ENCODE measurements at regions not wholly inside any gene's neighbourhood (a gene's known extent, or its start where the extent isn't known, plus 50 kb on each side); places are given as distances from the start of the nearest gene placed in this dataset.

DNA sequence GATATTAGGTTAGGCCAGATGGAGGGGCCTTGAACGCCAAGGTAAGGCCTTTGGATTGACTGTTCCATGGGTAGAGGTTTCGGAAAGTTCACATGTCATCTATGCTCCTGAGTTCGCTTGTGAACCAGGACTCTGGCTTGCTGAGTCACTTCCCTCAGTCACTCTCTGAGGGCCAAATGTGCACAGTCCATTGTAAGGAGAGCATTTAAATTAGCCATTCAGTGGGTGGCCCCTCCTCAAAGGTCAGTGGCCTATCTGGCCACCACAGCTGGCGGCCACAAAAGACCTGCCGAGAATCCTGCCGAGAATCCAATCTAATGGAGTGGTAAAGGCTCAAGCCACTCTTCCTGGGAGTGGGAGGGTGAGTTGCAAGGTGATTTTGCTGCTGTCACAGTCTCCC is 58.9 kb upstream of the ARAP3 start:
- TF ChIP-seq, protein P1, sequence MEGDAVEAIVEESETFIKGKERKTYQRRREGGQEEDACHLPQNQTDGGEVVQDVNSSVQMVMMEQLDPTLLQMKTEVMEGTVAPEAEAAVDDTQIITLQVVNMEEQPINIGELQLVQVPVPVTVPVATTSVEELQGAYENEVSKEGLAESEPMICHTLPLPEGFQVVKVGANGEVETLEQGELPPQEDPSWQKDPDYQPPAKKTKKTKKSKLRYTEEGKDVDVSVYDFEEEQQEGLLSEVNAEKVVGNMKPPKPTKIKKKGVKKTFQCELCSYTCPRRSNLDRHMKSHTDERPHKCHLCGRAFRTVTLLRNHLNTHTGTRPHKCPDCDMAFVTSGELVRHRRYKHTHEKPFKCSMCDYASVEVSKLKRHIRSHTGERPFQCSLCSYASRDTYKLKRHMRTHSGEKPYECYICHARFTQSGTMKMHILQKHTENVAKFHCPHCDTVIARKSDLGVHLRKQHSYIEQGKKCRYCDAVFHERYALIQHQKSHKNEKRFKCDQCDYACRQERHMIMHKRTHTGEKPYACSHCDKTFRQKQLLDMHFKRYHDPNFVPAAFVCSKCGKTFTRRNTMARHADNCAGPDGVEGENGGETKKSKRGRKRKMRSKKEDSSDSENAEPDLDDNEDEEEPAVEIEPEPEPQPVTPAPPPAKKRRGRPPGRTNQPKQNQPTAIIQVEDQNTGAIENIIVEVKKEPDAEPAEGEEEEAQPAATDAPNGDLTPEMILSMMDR (conservative IDR thresholded peaks at IDR 0.05; ENCODE audit: low read depth) = no peak
- DNase-seq (ENCODE audit: low spot score) = no peak
- H3K27ac ChIP-seq = no peak overlapping the region
- POLR2A ChIA-PET (ENCODE audit: low non-redundant PET) = no interaction called here
- CTCF ChIA-PET = interaction anchor here (0.6 to 1.3 kb wide), 2 partner anchors 57 to 139 kb away, joined by 3 to 4 read pairs; no protein-coding TSS in a partner anchor

DNA sequence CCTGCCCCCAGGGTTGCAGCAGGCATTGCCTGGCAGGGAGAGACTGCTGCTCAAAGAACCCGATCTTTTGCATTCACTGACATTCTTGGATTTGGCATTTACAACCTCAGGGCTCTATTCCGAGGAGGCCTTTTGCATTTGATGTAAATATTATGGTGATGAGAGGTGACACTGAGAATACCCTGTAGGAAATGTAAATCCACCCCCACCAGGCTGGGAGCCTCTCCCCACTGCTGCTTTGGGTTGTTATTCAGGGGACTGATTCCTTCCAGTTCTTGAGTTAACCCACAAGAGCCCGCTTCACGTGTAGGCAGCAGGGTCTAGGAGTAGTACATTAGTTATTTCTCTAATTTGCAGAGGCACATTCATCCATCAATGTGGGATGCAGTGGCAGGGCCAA is 55.5 kb upstream of the ARAP3 start:
- POLR2A ChIA-PET (ENCODE audit: low non-redundant PET) = interaction anchor here (0.5 kb wide), 1 partner anchor 17 kb away, joined by 4 read pairs; no protein-coding TSS in a partner anchor
- CTCF ChIA-PET = no interaction called here
- TF ChIP-seq, protein P1 (conservative IDR thresholded peaks at IDR 0.05; ENCODE audit: low read depth) = no peak
- DNase-seq (ENCODE audit: low spot score) = no peak
- no peak overlapping the region for H3K27ac ChIP-seq

DNA sequence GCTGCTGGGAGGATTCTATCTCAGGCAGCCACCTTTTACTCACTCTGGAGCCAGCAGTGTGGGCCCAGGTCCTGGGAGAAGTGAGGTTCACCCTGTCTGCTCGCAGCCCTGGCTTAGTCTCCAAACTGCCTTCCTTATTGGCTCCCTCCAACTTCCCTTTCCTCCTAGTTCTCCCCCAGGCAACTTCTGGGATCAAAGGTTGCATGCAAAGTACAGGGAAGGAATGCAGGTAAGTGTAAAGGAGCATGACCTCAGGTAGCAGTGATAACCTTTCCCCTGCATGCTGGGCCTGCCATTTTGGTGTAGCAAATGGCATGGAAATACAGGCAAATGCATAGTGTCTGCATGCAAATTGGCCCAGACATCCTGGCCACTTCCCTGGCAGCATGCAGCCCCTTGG is 53.8 kb upstream of the ARAP3 start:
- no peak for DNase-seq (ENCODE audit: low spot score)
- ChIA-PET CTCF (no interaction called here), POLR2A (ENCODE audit: low non-redundant PET) (no interaction called here)
- H3K27ac ChIP-seq = no peak overlapping the region
- TF ChIP-seq, protein P1 (conservative IDR thresholded peaks at IDR 0.05; ENCODE audit: low read depth) = no peak

DNA sequence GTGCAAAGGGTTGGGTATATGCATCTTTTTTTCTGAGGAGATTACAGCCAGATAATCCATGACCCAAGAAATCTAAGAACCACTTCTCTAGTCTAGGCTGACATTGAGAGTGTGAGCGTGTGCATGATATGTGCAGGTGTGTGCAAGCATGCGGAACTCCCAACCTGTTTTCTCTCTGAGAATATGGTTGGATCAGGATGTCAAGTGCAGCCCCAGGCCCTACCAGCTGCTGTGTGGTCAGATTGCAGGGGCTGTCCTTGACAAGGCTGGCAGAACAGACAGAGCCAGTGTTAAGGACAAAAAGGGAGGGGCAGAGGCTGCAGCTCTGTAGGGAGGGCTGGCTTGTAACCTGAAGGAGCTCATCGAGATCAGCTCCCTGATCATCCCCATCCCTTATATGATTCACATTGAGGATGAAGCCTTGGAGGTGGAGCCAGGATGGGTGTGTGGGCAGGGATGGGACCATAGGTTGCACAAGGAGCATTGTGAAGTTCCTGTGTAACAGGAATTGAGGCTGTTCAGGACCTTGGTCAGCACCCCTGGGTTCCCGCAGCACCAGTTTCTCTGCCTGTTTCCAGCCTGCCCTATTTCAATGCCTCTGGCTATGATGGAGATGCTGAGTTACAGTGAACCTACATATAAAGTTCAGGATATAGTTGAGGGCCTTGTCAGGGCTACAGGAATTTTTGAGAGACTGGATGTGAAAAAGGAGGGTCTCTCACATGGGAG is 52.6 kb upstream of the ARAP3 start:
- no peak overlapping the region for H3K27ac ChIP-seq
- TF ChIP-seq, protein P1 (conservative IDR thresholded peaks at IDR 0.05; ENCODE audit: low read depth) = no peak
- ChIA-PET POLR2A (ENCODE audit: low non-redundant PET) (no interaction called here), CTCF (no interaction called here)
- peak; percentile 89 for DNase-seq (ENCODE audit: low spot score)

DNA sequence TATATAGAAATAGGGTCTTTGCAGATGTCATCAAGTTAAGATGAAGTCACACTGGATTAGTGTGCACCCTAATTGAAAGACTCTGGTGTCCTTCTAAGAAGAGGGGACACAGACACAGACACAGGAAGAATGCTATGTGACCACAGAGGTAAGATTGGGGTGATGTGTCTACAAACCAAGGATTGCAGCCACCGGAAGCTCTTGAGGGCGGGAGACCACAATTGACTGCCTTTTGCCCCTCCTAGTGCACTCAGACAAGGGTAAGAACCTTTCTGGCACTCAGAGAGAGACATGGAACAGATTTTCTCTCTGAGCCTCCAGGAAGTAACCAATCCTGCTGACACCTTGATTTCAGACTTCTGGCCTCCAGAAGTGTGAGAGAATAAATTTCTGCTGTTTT is 51.2 kb upstream of the ARAP3 start:
- ChIA-PET POLR2A (ENCODE audit: low non-redundant PET) (no interaction called here), CTCF (no interaction called here)
- TF ChIP-seq, protein P1 (conservative IDR thresholded peaks at IDR 0.05; ENCODE audit: low read depth) = no peak
- H3K27ac ChIP-seq = no peak overlapping the region
- no peak for DNase-seq (ENCODE audit: low spot score)

DNA sequence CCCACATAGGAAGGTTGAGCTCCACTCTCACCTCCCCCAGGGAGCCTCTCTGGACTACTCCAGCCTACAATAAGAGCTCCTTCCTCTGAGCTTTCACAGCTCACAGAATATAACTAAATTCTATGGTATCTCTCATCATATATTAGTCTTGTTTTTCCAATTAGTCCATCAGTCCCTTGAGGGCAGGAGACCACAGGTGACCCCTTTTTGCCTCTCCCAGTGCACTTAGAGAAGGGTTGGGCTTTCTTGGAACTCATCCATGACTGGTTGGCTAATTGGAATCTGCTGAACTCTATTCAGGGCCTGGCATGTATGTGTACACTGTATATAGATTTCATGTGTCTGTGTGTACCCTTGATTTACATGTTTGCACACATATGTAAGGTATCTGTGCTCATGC is 50.4 kb upstream of the ARAP3 start:
- DNase-seq (ENCODE audit: low spot score) = no peak
- CTCF ChIA-PET = interaction anchor here (1.1 to 1.7 kb wide), 3 partner anchors 25 to 40 kb away, joined by 4 to 6 read pairs (median 5); no protein-coding TSS in a partner anchor
- TF ChIP-seq, protein P1 (conservative IDR thresholded peaks at IDR 0.05; ENCODE audit: low read depth) = no peak
- POLR2A ChIA-PET (ENCODE audit: low non-redundant PET) = no interaction called here
- H3K27ac ChIP-seq = no peak overlapping the region
